ENCODE measurements at regions not wholly inside any gene's neighbourhood (a gene's known extent, or its start where the extent isn't known, plus 50 kb on each side); places are given as distances from the start of the nearest gene placed in this dataset.

DNA sequence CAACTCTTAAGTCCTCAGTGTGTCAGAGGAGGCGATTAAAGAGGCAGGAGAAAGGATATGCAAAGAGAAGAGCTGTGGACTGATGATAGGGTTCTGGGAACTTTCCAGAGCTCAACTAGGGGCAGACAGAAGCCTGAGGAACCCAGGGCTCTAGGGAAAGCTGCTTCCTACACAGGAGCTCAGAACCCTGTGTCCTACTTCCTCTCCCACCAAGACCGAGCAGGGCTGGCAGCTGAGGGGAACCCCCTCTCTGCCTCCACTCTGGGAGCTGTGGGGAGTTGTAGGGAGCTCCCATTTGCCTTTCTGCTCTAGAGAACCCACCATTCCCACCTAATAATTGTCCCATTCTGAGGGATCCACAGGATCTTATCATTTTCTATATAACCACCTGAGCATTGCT is 674.3 kb downstream of the ACTL7B start:
- TF ChIP-seq, protein P1, sequence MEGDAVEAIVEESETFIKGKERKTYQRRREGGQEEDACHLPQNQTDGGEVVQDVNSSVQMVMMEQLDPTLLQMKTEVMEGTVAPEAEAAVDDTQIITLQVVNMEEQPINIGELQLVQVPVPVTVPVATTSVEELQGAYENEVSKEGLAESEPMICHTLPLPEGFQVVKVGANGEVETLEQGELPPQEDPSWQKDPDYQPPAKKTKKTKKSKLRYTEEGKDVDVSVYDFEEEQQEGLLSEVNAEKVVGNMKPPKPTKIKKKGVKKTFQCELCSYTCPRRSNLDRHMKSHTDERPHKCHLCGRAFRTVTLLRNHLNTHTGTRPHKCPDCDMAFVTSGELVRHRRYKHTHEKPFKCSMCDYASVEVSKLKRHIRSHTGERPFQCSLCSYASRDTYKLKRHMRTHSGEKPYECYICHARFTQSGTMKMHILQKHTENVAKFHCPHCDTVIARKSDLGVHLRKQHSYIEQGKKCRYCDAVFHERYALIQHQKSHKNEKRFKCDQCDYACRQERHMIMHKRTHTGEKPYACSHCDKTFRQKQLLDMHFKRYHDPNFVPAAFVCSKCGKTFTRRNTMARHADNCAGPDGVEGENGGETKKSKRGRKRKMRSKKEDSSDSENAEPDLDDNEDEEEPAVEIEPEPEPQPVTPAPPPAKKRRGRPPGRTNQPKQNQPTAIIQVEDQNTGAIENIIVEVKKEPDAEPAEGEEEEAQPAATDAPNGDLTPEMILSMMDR (IDR thresholded peaks at IDR 0.05; ENCODE audit: insufficient read depth, low read depth, low read length), result no peak
- no peak for TF ChIP-seq EZH2 (IDR thresholded peaks at IDR 0.05; ENCODE audit: insufficient read depth, low read length)

Measured in astrocyte (in vitro differentiated cells and primary cell).